Prostate gland (tissue), 2 donors: ENCODE measurements at regions not wholly inside any gene's neighbourhood (a gene's known extent, or its start where the extent isn't known, plus 50 kb on each side); places are given as distances from the start of the nearest gene placed in this dataset.
"Not testable (repeated sequence)": the region's sequence is repeated elsewhere in the genome, so short reads cannot be mapped to it uniquely, and the experiment has no call there.

Experiments
- DNase-seq: peaks from one replicate; pipeline ENCODE4 v3.0.0-alpha.2; 2019; ENCODE audit warnings: low spot score
- H3K27ac ChIP-seq, 2 donors: fragments of 200-600 bp; sonication (generic); 2 replicates each; pipeline ENCODE4 v1.5.1; 2017 to 2019
- H3K27me3 ChIP-seq: fragments of 200-600 bp; sonication (generic); replicated peaks from 2 replicates; pipeline ENCODE4 v1.5.1; 2019; ENCODE audit not compliant: insufficient read depth
- H3K36me3 ChIP-seq, 2 donors: fragments of 200-600 bp; sonication (generic); 1 replicate in 1 of 2; 2 replicates in 1 of 2; pipeline versions ENCODE4 v1.5.1 to v1.8.1; 2017 to 2019
- H3K4me1 ChIP-seq: fragments of 200-600 bp; sonication (generic); replicated peaks from 2 replicates; pipeline ENCODE4 v1.5.1; 2019
- H3K4me3 ChIP-seq, 2 donors: fragments of 200-600 bp; sonication (generic); 2 replicates each; pipeline ENCODE4 v1.5.1; 2017 to 2019
- H3K9me3 ChIP-seq: fragments of 200-600 bp; sonication (generic); 2 replicates; pipeline ENCODE4 v1.5.1; 2017
- POLR2A ChIP-seq: fragments of 450-650 bp; IDR thresholded peaks from one replicate; pipeline ENCODE4 v1.6.1; 2016; ENCODE audit warnings: antibody characterized with exemption, mild to moderate bottlenecking
- POLR2AphosphoS5 ChIP-seq: sonication (generic); formaldehyde crosslinking; IDR thresholded peaks from one replicate; pipeline ENCODE4 v1.6.1; 2017; ENCODE audit warnings: antibody characterized with exemption
- WGBS: methylation state at CpG from one replicate; pipeline ENCODE4 v1.1.5; 2018; 5-methylcytosine and 5-hydroxymethylcytosine counted together
- intact Hi-C: fragments of 100-400 bp; cut with DNase I; formaldehyde crosslinking; loops from one replicate; pipeline ENCODE4 v1.14.2; 2022
- TF ChIP-seq, protein P1 (sequence below), 4 experiments: fragments of 200-600 bp in 2 of 4; fragments of 450-650 bp in 2 of 4; sonication (generic) in 2 of 4; IDR thresholded peaks; 1 replicate in 3 of 4; 2 replicates in 1 of 4; pipeline ENCODE4 v1.5.1; 2016 to 2019; ENCODE audit warnings: antibody characterized with exemption in 4 of 4, mild to moderate bottlenecking in 2 of 4, moderate library complexity in 2 of 4

- DNase-seq = no peak
- 91% methylated on average over 1 of the region's 1 CpG for WGBS
- H3K9me3 ChIP-seq = no peaks in the 10 kb centered on the region
- H3K36me3 ChIP-seq = no peaks in the 10 kb centered on the region
- no peaks in the 10 kb centered on the region for H3K4me1 ChIP-seq
- no peaks in the 10 kb centered on the region for H3K27me3 ChIP-seq
- no peak overlapping the region for H3K27ac ChIP-seq
- no peak overlapping the region for H3K4me3 ChIP-seq
- no peak for TF ChIP-seq POLR2A
- no peak for TF ChIP-seq POLR2AphosphoS5
- TF ChIP-seq, protein P1, sequence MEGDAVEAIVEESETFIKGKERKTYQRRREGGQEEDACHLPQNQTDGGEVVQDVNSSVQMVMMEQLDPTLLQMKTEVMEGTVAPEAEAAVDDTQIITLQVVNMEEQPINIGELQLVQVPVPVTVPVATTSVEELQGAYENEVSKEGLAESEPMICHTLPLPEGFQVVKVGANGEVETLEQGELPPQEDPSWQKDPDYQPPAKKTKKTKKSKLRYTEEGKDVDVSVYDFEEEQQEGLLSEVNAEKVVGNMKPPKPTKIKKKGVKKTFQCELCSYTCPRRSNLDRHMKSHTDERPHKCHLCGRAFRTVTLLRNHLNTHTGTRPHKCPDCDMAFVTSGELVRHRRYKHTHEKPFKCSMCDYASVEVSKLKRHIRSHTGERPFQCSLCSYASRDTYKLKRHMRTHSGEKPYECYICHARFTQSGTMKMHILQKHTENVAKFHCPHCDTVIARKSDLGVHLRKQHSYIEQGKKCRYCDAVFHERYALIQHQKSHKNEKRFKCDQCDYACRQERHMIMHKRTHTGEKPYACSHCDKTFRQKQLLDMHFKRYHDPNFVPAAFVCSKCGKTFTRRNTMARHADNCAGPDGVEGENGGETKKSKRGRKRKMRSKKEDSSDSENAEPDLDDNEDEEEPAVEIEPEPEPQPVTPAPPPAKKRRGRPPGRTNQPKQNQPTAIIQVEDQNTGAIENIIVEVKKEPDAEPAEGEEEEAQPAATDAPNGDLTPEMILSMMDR (IDR thresholded peaks at IDR 0.05) = no peak
- intact Hi-C loops = no loop called here
Measured at GRCh38 chr2:147424766-147425165, 420.1 kb upstream of the ACVR2A start.

DNA sequence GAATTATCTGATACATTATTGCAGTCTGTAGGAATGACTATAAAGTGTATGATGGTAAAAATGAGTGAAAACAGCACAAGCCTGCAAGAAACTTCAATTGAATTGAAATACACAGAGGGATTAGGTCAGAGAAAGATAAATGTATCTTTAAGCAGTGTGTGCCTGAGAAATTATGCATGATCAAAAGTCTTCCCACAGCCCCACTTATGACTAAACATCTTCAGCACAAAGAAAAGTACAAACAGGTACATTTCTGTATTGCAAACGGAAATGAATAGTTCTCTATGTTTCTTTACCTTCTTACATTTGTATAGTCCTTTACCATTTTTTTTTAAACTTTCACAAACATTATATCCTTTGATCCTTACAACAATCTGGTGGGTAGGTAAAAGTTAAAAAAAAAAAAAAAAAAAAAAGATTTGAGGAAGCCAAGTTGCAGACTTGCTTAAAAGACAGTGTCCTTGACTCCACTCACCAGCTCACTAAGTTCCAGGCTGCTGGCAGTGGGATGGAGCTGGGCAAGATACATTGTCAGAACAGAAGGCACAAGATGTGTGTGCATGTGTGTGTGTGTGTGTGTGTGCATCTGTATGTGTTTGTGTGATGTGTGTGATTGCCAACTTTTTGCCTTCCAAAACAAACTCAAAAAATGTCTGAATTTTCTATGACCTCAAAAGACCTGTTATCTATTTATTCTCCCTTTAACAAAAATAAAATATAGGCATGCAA is 423.7 kb upstream of the ACVR2A start:
- DNase-seq = no peak

DNA sequence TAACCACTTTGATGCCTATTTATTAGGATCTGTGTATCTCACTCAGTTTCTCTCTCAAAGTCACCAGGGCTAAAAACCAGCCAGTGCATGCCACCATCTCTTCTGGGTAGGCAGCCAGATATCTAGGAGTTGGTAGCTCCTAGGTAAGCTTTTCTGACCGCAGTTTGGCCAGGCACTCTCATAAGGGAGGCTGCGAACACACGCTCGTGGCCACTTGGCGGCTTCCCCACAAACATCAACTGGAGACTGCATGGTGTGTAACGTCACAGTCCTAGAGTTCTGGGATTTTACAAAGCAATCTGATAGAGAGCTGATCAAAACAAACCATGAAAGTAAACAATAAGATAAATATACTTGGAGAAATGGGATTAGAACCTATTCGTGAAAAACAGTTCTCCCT is 424.3 kb upstream of the ACVR2A start:
- TF ChIP-seq POLR2AphosphoS5 (no peak), POLR2A (no peak)
- TF ChIP-seq, protein P1 (IDR thresholded peaks at IDR 0.05) = no peak
- intact Hi-C loops = no loop called here
- Histone ChIP-seq H3K27ac (no peak overlapping the region), H3K4me3 (no peak overlapping the region), H3K9me3 (no peaks in the 10 kb centered on the region), H3K36me3 (no peaks in the 10 kb centered on the region), H3K4me1 (no peaks in the 10 kb centered on the region), H3K27me3 (no peaks in the 10 kb centered on the region)
- DNase-seq = no peak
- WGBS = 72% methylated on average over 7 of the region's 7 CpGs

More for the DNA sequence above, 423.7 kb upstream of the ACVR2A start:
- Histone ChIP-seq H3K36me3 (no peaks in the 10 kb centered on the region), H3K27me3 (no peaks in the 10 kb centered on the region), H3K27ac (no peak overlapping the region), H3K9me3 (no peaks in the 10 kb centered on the region), H3K4me3 (no peak overlapping the region), H3K4me1 (no peaks in the 10 kb centered on the region)
- TF ChIP-seq, protein P1 (IDR thresholded peaks at IDR 0.05) = no peak
- TF ChIP-seq POLR2A (no peak), POLR2AphosphoS5 (no peak)
- WGBS = 71% methylated on average over 1 of the region's 1 CpG
- intact Hi-C loops = no loop called here

GRCh38 chr2:147416099-147416498 is 428.7 kb upstream of the ACVR2A start:
- H3K36me3 ChIP-seq = no peaks in the 10 kb centered on the region
- no peak overlapping the region for H3K27ac ChIP-seq
- H3K4me3 ChIP-seq = no peak overlapping the region
- no peaks in the 10 kb centered on the region for H3K4me1 ChIP-seq
- intact Hi-C loops = no loop called here
- no peak for TF ChIP-seq POLR2A
- TF ChIP-seq POLR2AphosphoS5 = no peak
- TF ChIP-seq, protein P1 (IDR thresholded peaks at IDR 0.05) = no peak
- WGBS = 91% methylated on average over 4 of the region's 4 CpGs
- no peaks in the 10 kb centered on the region for H3K27me3 ChIP-seq
- H3K9me3 ChIP-seq = no peaks in the 10 kb centered on the region
- DNase-seq = no peak

- H3K36me3 ChIP-seq, intact Hi-C loops, DNase-seq, H3K27me3 ChIP-seq, H3K27ac ChIP-seq, H3K9me3 ChIP-seq, H3K4me3 ChIP-seq, H3K4me1 ChIP-seq: not testable (repeated sequence)
- 58% methylated on average over 1 of the region's 1 CpG for WGBS
Measured at GRCh38 chr2:147414656-147415055, 430.2 kb upstream of the ACVR2A start.
